Loucy (cell line): ENCODE measurements at regions not wholly inside any gene's neighbourhood (a gene's known extent, or its start where the extent isn't known, plus 50 kb on each side); places are given as distances from the start of the nearest gene placed in this dataset.

Experiments used
- EZH2phosphoT487 ChIP-seq: fragments of 200-600 bp; IDR thresholded peaks from 2 replicates; pipeline ENCODE4 v1.6.1; 2018; ENCODE audit warnings: antibody characterized with exemption, mild to moderate bottlenecking, moderate library complexity, borderline replicate concordance
- TF ChIP-seq, protein P1 (sequence below): fragments of 200-600 bp; sonication (generic); conservative IDR thresholded peaks from 2 replicates; pipeline ENCODE4 v1.5.1; 2014; ENCODE audit warnings: mild to moderate bottlenecking, antibody characterized with exemption, low read length

GRCh38 chr12:4210183-4210582 lies 63.4 kb upstream of the CCND2 start:
- TF ChIP-seq, protein P1, sequence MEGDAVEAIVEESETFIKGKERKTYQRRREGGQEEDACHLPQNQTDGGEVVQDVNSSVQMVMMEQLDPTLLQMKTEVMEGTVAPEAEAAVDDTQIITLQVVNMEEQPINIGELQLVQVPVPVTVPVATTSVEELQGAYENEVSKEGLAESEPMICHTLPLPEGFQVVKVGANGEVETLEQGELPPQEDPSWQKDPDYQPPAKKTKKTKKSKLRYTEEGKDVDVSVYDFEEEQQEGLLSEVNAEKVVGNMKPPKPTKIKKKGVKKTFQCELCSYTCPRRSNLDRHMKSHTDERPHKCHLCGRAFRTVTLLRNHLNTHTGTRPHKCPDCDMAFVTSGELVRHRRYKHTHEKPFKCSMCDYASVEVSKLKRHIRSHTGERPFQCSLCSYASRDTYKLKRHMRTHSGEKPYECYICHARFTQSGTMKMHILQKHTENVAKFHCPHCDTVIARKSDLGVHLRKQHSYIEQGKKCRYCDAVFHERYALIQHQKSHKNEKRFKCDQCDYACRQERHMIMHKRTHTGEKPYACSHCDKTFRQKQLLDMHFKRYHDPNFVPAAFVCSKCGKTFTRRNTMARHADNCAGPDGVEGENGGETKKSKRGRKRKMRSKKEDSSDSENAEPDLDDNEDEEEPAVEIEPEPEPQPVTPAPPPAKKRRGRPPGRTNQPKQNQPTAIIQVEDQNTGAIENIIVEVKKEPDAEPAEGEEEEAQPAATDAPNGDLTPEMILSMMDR, result no peak
- no peak for TF ChIP-seq EZH2phosphoT487
